Pancreas (tissue), 10 donors: ENCODE measurements at regions not wholly inside any gene's neighbourhood (a gene's known extent, or its start where the extent isn't known, plus 50 kb on each side); places are given as distances from the start of the nearest gene placed in this dataset.

Experiments used
- ATAC-seq, 4 donors: fragments of 200-7000 bp; cut with Tn5 transposase; one replicate each; pipeline versions ENCODE4 v1.8.0 to v1.9.1; 2020; ENCODE audit warnings: mild to moderate bottlenecking in 4 of 4, moderate library complexity in 4 of 4
- DNase-seq, 6 donors: peaks; one replicate each; pipeline ENCODE4 v3.0.0-alpha.2; 2020
- FAIRE-seq: peaks from 2 replicates; lab custom pipeline; 2012; peaks lifted over from hg19 to GRCh38; lab: Jason Lieb, UNC
- H3K27ac ChIP-seq, 4 donors: fragments of 200-600 bp; sonication (generic); 1 replicate in 3 of 4; 2 replicates in 1 of 4; pipeline versions ENCODE4 v1.5.0 to v1.8.0; 2020
- H3K27me3 ChIP-seq, 4 donors: fragments of 200-600 bp; one replicate each; pipeline ENCODE4 v1.8.0; 2021
- H3K36me3 ChIP-seq, 3 donors: fragments of 200-600 bp; sonication (generic) in 1 of 3; one replicate each; pipeline versions ENCODE4 v1.5.0 to v1.8.0; 2020 to 2021
- H3K4me1 ChIP-seq, 3 donors: fragments of 200-600 bp; one replicate each; pipeline ENCODE4 v1.8.0; 2021
- H3K4me3 ChIP-seq, 4 donors: fragments of 200-600 bp; sonication (generic) in 2 of 4; one replicate each; pipeline versions ENCODE4 v1.5.0 to v1.8.0; 2020 to 2021
- H3K9me3 ChIP-seq, 4 donors: fragments of 200-600 bp; one replicate each; pipeline ENCODE4 v1.8.0; 2021
- WGBS, 2 donors: extraction: QIAGEN DNeasy Blood & Tissue Kit; methylation state at CpG; one replicate each; pipeline ENCODE4 v1.1.7; 2013; 5-methylcytosine and 5-hydroxymethylcytosine counted together
- intact Hi-C, 3 donors: fragments of 100-400 bp; cut with DNase I; formaldehyde crosslinking; loops; one replicate each; pipeline versions ENCODE4 v1.11.1 to v1.14.2; 2022
- TF ChIP-seq, protein P1 (sequence below), 4 donors: fragments of 200-600 bp; sonication (generic) in 3 of 4; IDR thresholded peaks; one replicate each; pipeline versions ENCODE4 v1.5.0 to v1.8.0; 2021; ENCODE audit warnings: antibody characterized with exemption in 4 of 4
- donor health status: healthy with polysubstance abuse.
- donor health status: DM: no; HTN: no; CAD: no; lungs with moderate emphysema.
- donor health status: DM: no; HTN: no; CAD: no.
- donor health status: control.
- donor health status: control.
- donor health status: Bipolar disorder and iron deficiency.
- donor health status: DM: yes; HTN: yes; CAD: no.
- donor health status: DM: no; HTN: no; CAD: no.
- donor health status: DM: no; HTN: no; CAD: no.
- donor health status: DM: yes; HTN: yes; CAD: no.

DNA sequence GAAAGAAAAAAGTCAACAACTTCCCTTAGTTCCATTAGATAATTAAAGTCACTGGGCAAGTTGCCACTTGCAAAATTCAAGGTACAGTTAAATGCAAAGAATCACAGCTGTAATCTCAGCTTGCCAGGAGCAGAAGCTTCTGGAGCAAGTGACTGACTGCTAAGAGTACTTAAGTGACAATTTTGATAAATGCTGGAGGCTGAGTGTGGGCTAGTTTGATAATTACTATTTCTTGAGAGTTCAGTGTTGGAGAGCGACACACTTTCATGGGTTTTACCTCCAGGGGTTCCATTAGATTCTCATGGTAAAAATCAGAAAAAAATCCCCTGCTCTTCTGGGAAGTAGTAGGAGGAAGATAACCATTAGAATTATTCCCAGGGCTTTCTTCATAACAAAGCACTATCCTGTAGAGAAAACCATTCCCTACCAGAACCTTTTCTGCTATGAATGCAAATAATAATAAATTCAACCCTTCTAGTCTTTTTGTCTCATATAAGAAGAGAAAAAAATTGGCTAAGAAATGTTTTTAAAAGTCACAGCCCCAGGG lies 486.3 kb downstream of the POM121L12 start:
- TF ChIP-seq, protein P1, sequence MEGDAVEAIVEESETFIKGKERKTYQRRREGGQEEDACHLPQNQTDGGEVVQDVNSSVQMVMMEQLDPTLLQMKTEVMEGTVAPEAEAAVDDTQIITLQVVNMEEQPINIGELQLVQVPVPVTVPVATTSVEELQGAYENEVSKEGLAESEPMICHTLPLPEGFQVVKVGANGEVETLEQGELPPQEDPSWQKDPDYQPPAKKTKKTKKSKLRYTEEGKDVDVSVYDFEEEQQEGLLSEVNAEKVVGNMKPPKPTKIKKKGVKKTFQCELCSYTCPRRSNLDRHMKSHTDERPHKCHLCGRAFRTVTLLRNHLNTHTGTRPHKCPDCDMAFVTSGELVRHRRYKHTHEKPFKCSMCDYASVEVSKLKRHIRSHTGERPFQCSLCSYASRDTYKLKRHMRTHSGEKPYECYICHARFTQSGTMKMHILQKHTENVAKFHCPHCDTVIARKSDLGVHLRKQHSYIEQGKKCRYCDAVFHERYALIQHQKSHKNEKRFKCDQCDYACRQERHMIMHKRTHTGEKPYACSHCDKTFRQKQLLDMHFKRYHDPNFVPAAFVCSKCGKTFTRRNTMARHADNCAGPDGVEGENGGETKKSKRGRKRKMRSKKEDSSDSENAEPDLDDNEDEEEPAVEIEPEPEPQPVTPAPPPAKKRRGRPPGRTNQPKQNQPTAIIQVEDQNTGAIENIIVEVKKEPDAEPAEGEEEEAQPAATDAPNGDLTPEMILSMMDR (IDR thresholded peaks at IDR 0.05): no peak
- no peak for DNase-seq
- Histone ChIP-seq H3K27ac (no peak overlapping the region), H3K27me3 (no peaks in the 10 kb centered on the region), H3K4me1 (no peaks in the 10 kb centered on the region), H3K36me3 (no peaks in the 10 kb centered on the region), H3K9me3 (no peaks in the 10 kb centered on the region), H3K4me3 (no peak overlapping the region)
- no peak for FAIRE-seq
- 70 to 93% methylated on average over 1 of the region's 1 CpG for WGBS, 2 donors
- intact Hi-C loops: no loop called here
- no peak for ATAC-seq

DNA sequence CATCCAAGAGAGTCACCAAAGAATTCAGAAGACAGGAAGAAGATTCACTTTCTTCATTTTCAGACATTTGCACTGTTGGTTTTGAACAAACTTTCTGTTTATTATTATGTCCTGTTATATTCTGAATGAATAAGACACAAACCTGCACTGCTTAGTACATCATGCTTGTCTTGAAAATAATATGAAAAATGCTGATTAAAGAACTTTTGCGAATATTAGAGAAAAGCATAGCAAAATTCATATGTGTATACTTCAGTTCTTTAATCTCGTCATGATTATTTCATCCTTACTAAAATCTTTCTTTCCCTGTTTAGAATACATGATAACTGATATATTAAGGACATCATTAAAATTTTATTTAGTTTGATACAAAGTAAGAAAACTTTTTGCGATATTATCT lies 504.1 kb downstream of the POM121L12 start:
- ATAC-seq: no peak
- intact Hi-C loops: no loop called here
- WGBS, 2 donors: 64 to 77% methylated on average over 3 of the region's 3 CpGs
- H3K4me1 ChIP-seq: no peaks in the 10 kb centered on the region
- no peaks in the 10 kb centered on the region for H3K27me3 ChIP-seq
- H3K27ac ChIP-seq: no peak overlapping the region
- no peak overlapping the region for H3K4me3 ChIP-seq
- FAIRE-seq: no peak
- DNase-seq: no peak
- TF ChIP-seq, protein P1 (IDR thresholded peaks at IDR 0.05): no peak
- H3K9me3 ChIP-seq: no peaks in the 10 kb centered on the region
- no peaks in the 10 kb centered on the region for H3K36me3 ChIP-seq

DNA sequence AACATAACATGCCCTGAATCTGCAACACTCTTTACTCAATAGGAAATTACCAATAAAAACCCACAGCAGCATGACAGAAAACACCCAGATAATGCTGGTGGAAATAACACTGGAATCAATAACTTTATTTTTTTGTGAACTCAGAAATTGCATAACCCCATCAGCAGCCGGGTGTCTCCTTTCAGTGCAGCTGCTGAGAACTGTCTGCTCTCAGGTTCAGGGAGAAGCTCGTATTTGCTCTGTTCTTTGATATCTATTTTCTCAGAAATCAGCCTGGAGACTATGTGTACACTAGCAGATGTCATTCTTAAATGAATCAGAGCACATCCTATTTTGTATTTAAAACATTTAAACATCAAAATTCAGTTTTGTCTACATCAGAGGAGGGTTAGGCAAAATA lies 506.0 kb downstream of the POM121L12 start:
- H3K4me1 ChIP-seq: no peaks in the 10 kb centered on the region
- intact Hi-C loops: no loop called here
- FAIRE-seq: no peak
- 2 to 10% methylated on average over 2 of the region's 2 CpGs for WGBS, 2 donors
- ATAC-seq: no peak
- no peak overlapping the region for H3K4me3 ChIP-seq
- no peaks in the 10 kb centered on the region for H3K27me3 ChIP-seq
- H3K9me3 ChIP-seq: no peaks in the 10 kb centered on the region
- TF ChIP-seq, protein P1 (IDR thresholded peaks at IDR 0.05): no peak
- no peak for DNase-seq
- H3K27ac ChIP-seq: no peak overlapping the region
- no peaks in the 10 kb centered on the region for H3K36me3 ChIP-seq

DNA sequence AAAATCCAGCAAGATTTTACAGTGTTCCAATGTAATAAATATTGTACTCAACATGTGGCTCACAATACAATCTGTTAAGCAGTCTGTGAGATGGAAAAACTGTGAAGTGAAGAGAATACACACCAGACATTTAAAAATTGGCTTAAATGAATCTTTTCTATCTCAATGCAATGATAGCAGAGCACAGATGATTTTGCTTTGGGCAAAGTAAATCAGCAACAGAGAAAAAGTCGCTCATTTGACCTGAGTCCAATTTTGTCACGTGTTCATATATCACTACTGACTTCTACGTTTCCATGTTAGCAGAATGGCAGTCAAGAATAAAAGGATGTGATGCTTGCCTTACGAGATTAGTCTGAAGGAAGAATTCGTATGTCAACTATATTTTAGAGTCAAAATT lies 506.7 kb downstream of the POM121L12 start:
- H3K36me3 ChIP-seq: no peaks in the 10 kb centered on the region
- no peak for FAIRE-seq
- TF ChIP-seq, protein P1 (IDR thresholded peaks at IDR 0.05): no peak
- no peak overlapping the region for H3K4me3 ChIP-seq
- H3K27me3 ChIP-seq: no peaks in the 10 kb centered on the region
- no peak overlapping the region for H3K27ac ChIP-seq
- intact Hi-C loops: no loop called here
- H3K4me1 ChIP-seq: no peaks in the 10 kb centered on the region
- H3K9me3 ChIP-seq: no peaks in the 10 kb centered on the region
- no peak for ATAC-seq
- WGBS, 2 donors: 42 to 50% methylated on average over 5 of the region's 5 CpGs
- DNase-seq: no peak
